K562 (cell line): ENCODE measurements at regions not wholly inside any gene's neighbourhood (a gene's known extent, or its start where the extent isn't known, plus 50 kb on each side); places are given as distances from the start of the nearest gene placed in this dataset.

ENCODE experiments used
- ATAC-seq: fragments of 200-7000 bp; cut with Tn5 transposase; 3 replicates; pipeline ENCODE4 v1.9.1; 2020; ENCODE audit warnings: moderate library complexity
- BruUV-seq: library from RNA; stranded (reverse); fragments of 400-500 nt; replicated peaks from 2 replicates; lab custom pipeline; 2021; lab: Mats Ljungman, UMichigan
- CTCF ChIA-PET: fragments of 300-600 bp; formaldehyde crosslinking; extraction: SDS; loops from one replicate; lab custom pipeline; 2021; ENCODE audit warnings: low intra/inter-chr PET ratio; lab: Yijun Ruan, JAX
- POLR2A ChIA-PET: fragments of 300-600, 350-650 bp; sonication (Branson Sonifier 250); formaldehyde crosslinking; extraction: SDS; loops from one replicate; lab custom pipeline; 2021; ENCODE audit warnings: antibody characterized with exemption, inconsistent platforms; lab: Yijun Ruan, JAX
- DNase-seq, 4 experiments: peaks; one replicate each; pipeline versions ENCODE4 v3.0.0 to v3.0.0-alpha.2; 2011 to 2018; ENCODE audit warnings: low spot score in 3 of 4, mixed read lengths in 3 of 4; ENCODE audit errors: extremely low read depth in 1 of 4
- FAIRE-seq: peaks from 2 replicates; lab custom pipeline; 2011; peaks lifted over from hg19 to GRCh38; lab: Jason Lieb, UNC
- H2AFZ ChIP-seq: 2 replicates; pipeline ENCODE4 v1.6.0; 2011; ENCODE audit warnings: low read depth, low read length, control low read depth, inconsistent platforms
- H3K27ac ChIP-seq: fragments of 200-600 bp; 3 replicates; pipeline ENCODE4 v1.8.0; 2011; ENCODE audit warnings: low read depth, mild to moderate bottlenecking, control low read depth, inconsistent platforms, low read length, moderate library complexity, mixed read lengths; ENCODE audit errors: extremely low read depth
- H3K27me3 ChIP-seq, 2 experiments: fragments of 300-600 bp in 1 of 2; 2 replicates in 1 of 2; 3 replicates in 1 of 2; pipeline versions ENCODE4 v1.6.0 to v1.8.0; 2011; ENCODE audit warnings: inconsistent platforms in 2 of 2, low read length in 2 of 2, mild to moderate bottlenecking in 1 of 2, mixed read lengths in 1 of 2, moderate library complexity in 1 of 2; ENCODE audit not compliant: control insufficient read depth in 2 of 2, insufficient read depth in 2 of 2
- H3K36me3 ChIP-seq: fragments of 300-600 bp; 3 replicates; pipeline ENCODE4 v1.8.0; 2011; ENCODE audit warnings: mild to moderate bottlenecking, low read length, inconsistent platforms; ENCODE audit not compliant: control insufficient read depth, insufficient read depth
- H3K4me1 ChIP-seq, 2 experiments: fragments of 200-600 bp in 1 of 2; replicated peaks in 1 of 2; 2 replicates in 1 of 2; 3 replicates in 1 of 2; pipeline versions ENCODE4 v1.5.1 to v1.8.0; 2011; ENCODE audit warnings: inconsistent platforms in 2 of 2, low read length in 2 of 2, mild to moderate bottlenecking in 1 of 2, mixed read lengths in 1 of 2, moderate library complexity in 1 of 2; ENCODE audit not compliant: control insufficient read depth in 2 of 2, insufficient read depth in 2 of 2
- H3K4me2 ChIP-seq: 2 replicates; pipeline ENCODE4 v1.6.1; 2011; ENCODE audit warnings: low read length, control low read depth, inconsistent platforms, mixed read lengths; ENCODE audit not compliant: insufficient read depth
- H3K4me3 ChIP-seq: fragments of 200-600 bp; sonication (generic), shearing (Covaris generic); 2 replicates; pipeline ENCODE4 v1.5.1; 2016; ENCODE audit warnings: control low read depth, inconsistent platforms
- H3K79me2 ChIP-seq: fragments of 200-600 bp; 3 replicates; pipeline ENCODE4 v1.8.0; 2011; ENCODE audit warnings: low read length, inconsistent platforms; ENCODE audit not compliant: control insufficient read depth, insufficient read depth
- H3K9ac ChIP-seq, 2 experiments: 2 replicates each; pipeline versions ENCODE4 v1.6.0 to v1.6.1; 2011; ENCODE audit warnings: low read depth in 2 of 2, low read length in 2 of 2, control low read depth in 1 of 2, inconsistent platforms in 1 of 2, mild to moderate bottlenecking in 1 of 2, mixed read lengths in 1 of 2; ENCODE audit not compliant: insufficient read depth in 1 of 2
- H3K9me1 ChIP-seq: one replicate; pipeline ENCODE4 v1.6.0; 2011; ENCODE audit warnings: inconsistent platforms, mild to moderate bottlenecking, low read length, moderate library complexity; ENCODE audit not compliant: control insufficient read depth, insufficient read depth
- H3K9me3 ChIP-seq: replicated peaks from 2 replicates; pipeline ENCODE4 v1.5.1; 2011; ENCODE audit warnings: low read depth, low read length, inconsistent platforms; ENCODE audit not compliant: control insufficient read depth, insufficient read depth
- H4K20me1 ChIP-seq: replicated peaks from 2 replicates; pipeline ENCODE4 v1.6.1; 2011; ENCODE audit warnings: low read length, inconsistent platforms, mixed read lengths; ENCODE audit not compliant: control insufficient read depth, insufficient read depth
- CLOCK ChIP-seq: fragments of 250-450 bp; sonication (Bioruptor Pico); IDR thresholded peaks from 2 replicates; pipeline ENCODE4 v1.4.0; 2020; ENCODE audit warnings: mild to moderate bottlenecking, moderate library complexity, borderline replicate concordance
- HEY1 ChIP-seq: fragments of 250-450 bp; sonication (Bioruptor Pico); IDR thresholded peaks from 2 replicates; pipeline ENCODE4 v1.5.0; 2020; ENCODE audit warnings: mild to moderate bottlenecking, moderate library complexity, borderline replicate concordance
- NEUROD1 ChIP-seq: fragments of 150-350 bp; IDR thresholded peaks from 2 replicates; pipeline ENCODE4 v1.6.1; 2014; ENCODE audit warnings: borderline replicate concordance, low read length, low read depth; ENCODE audit not compliant: partially characterized antibody
- PRMT5 ChIP-seq: sonication (generic); formaldehyde crosslinking; IDR thresholded peaks from 2 replicates; pipeline ENCODE4 v1.5.0; 2020; ENCODE audit warnings: missing genetic modification reagents
- RUNX1 ChIP-seq: sonication (generic); IDR thresholded peaks from 2 replicates; pipeline ENCODE4 v1.6.1; 2016; ENCODE audit warnings: antibody characterized with exemption, low read depth
- SRSF9 ChIP-seq: fragments of 200-400 bp; formaldehyde crosslinking; IDR thresholded peaks from 2 replicates; pipeline ENCODE4 v1.6.1; 2017; ENCODE audit warnings: low read depth, low read length, borderline replicate concordance
- USF2 ChIP-seq: sonication (generic); formaldehyde crosslinking; IDR thresholded peaks from 2 replicates; pipeline ENCODE4 v1.5.0; 2020; ENCODE audit warnings: missing genetic modification reagents
- ZNF143 ChIP-seq: sonication (generic); formaldehyde crosslinking; IDR thresholded peaks from 2 replicates; pipeline ENCODE4 v1.9.0; 2022; ENCODE audit warnings: mild to moderate bottlenecking, missing genetic modification reagents
- ZNF354B ChIP-seq: fragments of 250-450 bp; sonication (Bioruptor Pico); IDR thresholded peaks from 2 replicates; pipeline ENCODE4 v1.4.0; 2020
- WGBS: fragments of 100-300 bp; shearing (Covaris generic); methylation state at CpG from one replicate; pipeline ENCODE4 v1.1.6; 2016; ENCODE audit warnings: low coverage, mixed read lengths; ENCODE audit not compliant: insufficient coverage; ENCODE audit errors: missing lambda C conversion rate; 5-methylcytosine and 5-hydroxymethylcytosine counted together
- in situ Hi-C: fragments of 300-500 bp; cut with MboI; formaldehyde crosslinking; loops from 4 replicates; pipeline ENCODE4 v1.15.0; 2018; ENCODE audit warnings: inconsistent platforms, mixed read lengths
- intact Hi-C: fragments of 100-400 bp; cut with micrococcal nuclease; formaldehyde crosslinking; loops from 2 replicates; pipeline ENCODE4 v1.14.2; 2022
- TF ChIP-seq, protein P1 (sequence below), 2 experiments: fragments of 450-650 bp; formaldehyde crosslinking in 1 of 2; IDR thresholded peaks; 2 replicates each; pipeline versions ENCODE4 v1.4.0 to v1.6.1; 2014 to 2020; ENCODE audit warnings: mild to moderate bottlenecking in 2 of 2, borderline replicate concordance in 1 of 2, low read depth in 1 of 2

- no peak overlapping the region for H3K27ac ChIP-seq
- 0% methylated on average over 13 of the region's 17 CpGs for WGBS
- no peaks in the 10 kb centered on the region for H3K79me2 ChIP-seq
- H3K4me2 ChIP-seq: no peak overlapping the region
- H3K9ac ChIP-seq: no peak overlapping the region
- no peaks in the 10 kb centered on the region for H3K36me3 ChIP-seq
- H2AFZ ChIP-seq: no peak overlapping the region
- ATAC-seq (no peak), FAIRE-seq (no peak), DNase-seq (no peak)
- POLR2A ChIA-PET: no interaction called here
- intact Hi-C loops (no loop called here), in situ Hi-C loops (no loop called here)
- no peaks in the 10 kb centered on the region for H3K9me3 ChIP-seq
- no peaks in the 10 kb centered on the region; a peak in 1 of 5 replicates for H3K27me3 ChIP-seq
- CTCF ChIA-PET: no interaction called here
- no peaks in the 10 kb centered on the region for H3K4me1 ChIP-seq
- H4K20me1 ChIP-seq: no peaks in the 10 kb centered on the region
- BruUV-seq: no TSS peak
- H3K4me3 ChIP-seq: no peak overlapping the region
- no peaks in the 10 kb centered on the region for H3K9me1 ChIP-seq
- TF ChIP-seq USF2 (CRISPR knock-in tag): no peak
- TF ChIP-seq HEY1: no peak
- TF ChIP-seq ZNF143: no peak
- no peak for TF ChIP-seq CLOCK
- TF ChIP-seq PRMT5 (CRISPR knock-in tag): no peak
- no peak for TF ChIP-seq ZNF354B
- TF ChIP-seq SRSF9: no peak
- TF ChIP-seq RUNX1: no peak
- no peak for TF ChIP-seq NEUROD1
- TF ChIP-seq, protein P1, sequence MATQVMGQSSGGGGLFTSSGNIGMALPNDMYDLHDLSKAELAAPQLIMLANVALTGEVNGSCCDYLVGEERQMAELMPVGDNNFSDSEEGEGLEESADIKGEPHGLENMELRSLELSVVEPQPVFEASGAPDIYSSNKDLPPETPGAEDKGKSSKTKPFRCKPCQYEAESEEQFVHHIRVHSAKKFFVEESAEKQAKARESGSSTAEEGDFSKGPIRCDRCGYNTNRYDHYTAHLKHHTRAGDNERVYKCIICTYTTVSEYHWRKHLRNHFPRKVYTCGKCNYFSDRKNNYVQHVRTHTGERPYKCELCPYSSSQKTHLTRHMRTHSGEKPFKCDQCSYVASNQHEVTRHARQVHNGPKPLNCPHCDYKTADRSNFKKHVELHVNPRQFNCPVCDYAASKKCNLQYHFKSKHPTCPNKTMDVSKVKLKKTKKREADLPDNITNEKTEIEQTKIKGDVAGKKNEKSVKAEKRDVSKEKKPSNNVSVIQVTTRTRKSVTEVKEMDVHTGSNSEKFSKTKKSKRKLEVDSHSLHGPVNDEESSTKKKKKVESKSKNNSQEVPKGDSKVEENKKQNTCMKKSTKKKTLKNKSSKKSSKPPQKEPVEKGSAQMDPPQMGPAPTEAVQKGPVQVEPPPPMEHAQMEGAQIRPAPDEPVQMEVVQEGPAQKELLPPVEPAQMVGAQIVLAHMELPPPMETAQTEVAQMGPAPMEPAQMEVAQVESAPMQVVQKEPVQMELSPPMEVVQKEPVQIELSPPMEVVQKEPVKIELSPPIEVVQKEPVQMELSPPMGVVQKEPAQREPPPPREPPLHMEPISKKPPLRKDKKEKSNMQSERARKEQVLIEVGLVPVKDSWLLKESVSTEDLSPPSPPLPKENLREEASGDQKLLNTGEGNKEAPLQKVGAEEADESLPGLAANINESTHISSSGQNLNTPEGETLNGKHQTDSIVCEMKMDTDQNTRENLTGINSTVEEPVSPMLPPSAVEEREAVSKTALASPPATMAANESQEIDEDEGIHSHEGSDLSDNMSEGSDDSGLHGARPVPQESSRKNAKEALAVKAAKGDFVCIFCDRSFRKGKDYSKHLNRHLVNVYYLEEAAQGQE (IDR thresholded peaks at IDR 0.05; ENCODE audit: borderline replicate concordance): no peak
- TF ChIP-seq, protein P1 (CRISPR knock-in tag; IDR thresholded peaks at IDR 0.05; ENCODE audit: low read depth): no peak
These were observed 109.4 kb upstream of the C1QTNF9B start for GRCh38 chr13:24006520-24007248.
